Testis (tissue), 2 donors: ENCODE measurements at regions not wholly inside any gene's neighbourhood (a gene's known extent, or its start where the extent isn't known, plus 50 kb on each side); places are given as distances from the start of the nearest gene placed in this dataset.

Source experiments
- DNase-seq: peaks from one replicate; pipeline ENCODE4 v3.0.0-alpha.2; 2019
- H3K27ac ChIP-seq, 2 donors: fragments of 200-600 bp; sonication (generic); one replicate each; pipeline ENCODE4 v1.5.1; 2019
- H3K27me3 ChIP-seq: fragments of 200-600 bp; sonication (generic); one replicate; pipeline ENCODE4 v1.5.1; 2019
- H3K36me3 ChIP-seq: fragments of 200-600 bp; sonication (generic); one replicate; pipeline ENCODE4 v1.5.1; 2017; ENCODE audit warnings: low read depth; ENCODE audit errors: missing control alignments
- H3K4me1 ChIP-seq: fragments of 200-600 bp; sonication (generic); one replicate; pipeline ENCODE4 v1.5.1; 2019
- H3K4me3 ChIP-seq, 2 donors: fragments of 200-600 bp; sonication (generic); one replicate each; pipeline ENCODE4 v1.5.1; 2017 to 2019
- H3K9me3 ChIP-seq: fragments of 200-600 bp; sonication (generic); one replicate; pipeline ENCODE4 v1.5.1; 2017
- CTCF ChIP-seq, 3 experiments: fragments of 450-650 bp in 2 of 3; fragments of 200-600 bp in 1 of 3; sonication (generic) in 1 of 3; IDR thresholded peaks; one replicate each; pipeline ENCODE4 v1.5.1; 2016 to 2019; ENCODE audit warnings: antibody characterized with exemption in 3 of 3, mild to moderate bottlenecking in 2 of 3, moderate library complexity in 1 of 3
- POLR2A ChIP-seq: fragments of 450-650 bp; IDR thresholded peaks from one replicate; pipeline ENCODE4 v1.6.1; 2017; ENCODE audit warnings: antibody characterized with exemption, mild to moderate bottlenecking, moderate library complexity
- WGBS, 2 donors: methylation state at CpG; one replicate each; pipeline ENCODE4 v1.1.5; 2018; 5-methylcytosine and 5-hydroxymethylcytosine counted together
- intact Hi-C: fragments of 100-400 bp; cut with DNase I; formaldehyde crosslinking; loops from one replicate; pipeline ENCODE4 v1.15.1; 2023; ENCODE audit warnings: low total_unique reads

DNA sequence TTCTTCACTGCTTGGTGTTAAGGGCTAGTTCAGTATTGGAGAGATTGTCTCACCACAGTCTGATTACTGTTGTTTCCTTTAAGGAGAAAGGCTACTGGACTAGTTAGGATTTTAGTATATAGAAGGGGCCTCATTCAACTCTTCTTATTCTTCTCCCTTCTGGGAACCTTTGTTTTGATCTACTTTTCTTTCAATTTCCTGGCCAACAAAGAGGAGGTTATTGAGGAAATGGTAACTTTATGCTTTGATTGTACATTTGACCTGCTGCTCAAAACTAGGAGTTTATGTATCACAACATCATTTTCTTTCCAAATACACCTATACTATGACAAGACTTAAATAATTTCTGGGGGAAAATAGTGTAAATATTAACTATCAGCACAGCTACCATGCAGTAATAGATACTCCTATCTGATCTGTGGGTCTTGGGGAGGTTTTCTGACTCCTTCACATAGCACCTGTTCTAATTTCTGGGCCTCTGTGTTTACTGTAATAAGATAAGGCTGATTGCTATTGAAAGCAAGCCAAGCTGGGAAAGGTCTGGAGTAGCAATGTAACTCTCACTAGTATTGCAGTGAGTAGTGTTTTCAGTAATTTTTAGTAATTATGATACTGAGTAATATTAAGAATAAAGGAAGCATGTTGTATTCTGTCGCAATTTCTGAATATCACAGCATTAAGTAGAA lies 395.3 kb downstream of the NUP35 start:
- WGBS, 2 donors: 97 to 98% methylated on average over 1 of the region's 1 CpG
- Histone ChIP-seq H3K4me3 (no peak overlapping the region), H3K9me3 (no peaks in the 10 kb centered on the region), H3K4me1 (no peaks in the 10 kb centered on the region), H3K27ac (no peak overlapping the region), H3K27me3 (no peaks in the 10 kb centered on the region), H3K36me3 (no peaks in the 10 kb centered on the region)
- no peak for TF ChIP-seq POLR2A
- TF ChIP-seq CTCF (IDR thresholded peaks at IDR 0.05): no peak
- intact Hi-C loops: no loop called here
- no peak for DNase-seq

GRCh38 chr2:183521911-183522310 lies 397.7 kb downstream of the NUP35 start:
- Histone ChIP-seq H3K4me3 (no peak overlapping the region), H3K27ac (no peak overlapping the region), H3K4me1 (no peaks in the 10 kb centered on the region), H3K9me3 (no peaks in the 10 kb centered on the region), H3K27me3 (no peaks in the 10 kb centered on the region), H3K36me3 (no peaks in the 10 kb centered on the region)
- DNase-seq: no peak
- intact Hi-C loops: no loop called here
- TF ChIP-seq POLR2A (no peak), CTCF (IDR thresholded peaks at IDR 0.05) (no peak)
- 62 to 64% methylated on average over 1 of the region's 1 CpG for WGBS, 2 donors

- intact Hi-C loops: no loop called here
- WGBS, 2 donors: 49 to 56% methylated on average over 2 of the region's 2 CpGs
- DNase-seq: no peak
These were observed 398.4 kb downstream of the NUP35 start for GRCh38 chr2:183522489-183523266.

GRCh38 chr2:183530333-183530901 lies 406.2 kb downstream of the NUP35 start:
- Histone ChIP-seq H3K36me3 (no peaks in the 10 kb centered on the region), H3K27me3 (no peaks in the 10 kb centered on the region), H3K9me3 (no peaks in the 10 kb centered on the region), H3K4me1 (no peaks in the 10 kb centered on the region), H3K4me3 (no peak overlapping the region), H3K27ac (no peak overlapping the region)
- DNase-seq: no peak
- WGBS, 2 donors: 67% methylated on average over 5 of the region's 5 CpGs
- TF ChIP-seq POLR2A (no peak), CTCF (IDR thresholded peaks at IDR 0.05) (no peak)
- intact Hi-C loops: no loop called here

More at GRCh38 chr2:183522489-183523266, 398.4 kb downstream of the NUP35 start:
- Histone ChIP-seq H3K9me3 (no peaks in the 10 kb centered on the region), H3K27me3 (no peaks in the 10 kb centered on the region), H3K4me3 (no peak overlapping the region), H3K27ac (no peak overlapping the region), H3K36me3 (no peaks in the 10 kb centered on the region), H3K4me1 (no peaks in the 10 kb centered on the region)
- TF ChIP-seq POLR2A: no peak
- no peak for TF ChIP-seq CTCF (IDR thresholded peaks at IDR 0.05)
